Fibroblast of skin of left biceps (primary cell): ENCODE measurements at regions not wholly inside any gene's neighbourhood (a gene's known extent, or its start where the extent isn't known, plus 50 kb on each side); places are given as distances from the start of the nearest gene placed in this dataset.

ENCODE experiments used
- DNase-seq, 2 experiments: peaks; one replicate each; pipeline ENCODE4 v3.0.0-alpha.2; 2013; ENCODE audit warnings: low read depth in 2 of 2

DNA sequence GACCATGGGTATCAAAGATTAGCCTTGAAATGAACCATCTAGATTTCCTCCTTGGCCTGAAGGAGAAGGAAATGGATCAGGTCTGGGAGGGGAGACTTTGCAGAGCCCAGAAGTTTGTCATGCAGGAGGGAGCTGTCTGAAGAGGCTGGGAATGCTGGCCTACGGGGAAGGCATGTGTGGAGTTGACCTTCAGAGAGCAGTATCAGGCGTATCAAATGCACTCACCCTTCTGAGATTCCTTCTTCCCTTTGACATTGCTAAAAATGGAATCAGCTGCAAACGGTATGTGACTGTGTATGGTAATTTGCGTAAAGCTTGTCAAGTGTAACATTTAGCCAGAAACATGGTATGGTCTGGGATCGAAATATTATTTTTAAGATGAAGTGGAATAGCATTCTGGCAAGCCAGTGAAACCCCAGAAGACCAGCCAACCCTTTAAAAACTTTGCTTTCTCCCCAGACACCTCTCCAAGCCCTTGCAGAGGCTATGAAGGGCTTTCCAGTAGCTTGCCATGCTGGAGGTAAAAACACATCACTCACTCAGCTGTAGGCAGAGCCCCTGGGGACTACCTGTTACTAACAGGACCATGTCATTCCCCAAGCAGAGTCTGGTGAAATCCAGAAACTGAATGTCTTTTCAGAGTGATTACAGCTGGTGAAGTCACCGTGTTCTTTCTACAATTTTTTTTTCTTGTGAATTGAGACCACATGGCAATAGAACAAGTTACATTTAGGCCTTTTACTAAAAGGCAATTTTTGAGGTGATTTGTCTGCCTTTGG, 174.7 kb upstream of the SLC24A5 start:
- no peak for DNase-seq

DNA sequence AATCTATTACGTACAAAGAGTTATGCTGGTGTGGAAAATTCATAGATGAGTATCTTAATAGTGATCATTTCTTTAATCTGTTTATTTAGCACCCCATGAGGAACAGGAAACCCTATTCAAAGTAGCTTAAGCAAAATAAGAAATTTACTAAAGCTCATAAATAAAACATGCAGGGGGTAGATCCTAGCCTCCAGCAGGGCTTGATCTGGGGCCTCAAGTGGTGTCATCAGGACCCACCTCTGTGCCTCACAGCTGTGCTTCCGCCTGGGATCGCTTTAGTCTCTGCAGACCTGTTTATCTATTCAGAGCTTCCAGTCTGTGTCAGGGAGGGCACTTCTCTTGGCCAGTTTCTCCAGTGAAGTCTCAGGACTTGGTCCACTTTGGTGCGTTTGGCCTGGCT, 171.0 kb upstream of the SLC24A5 start:
- DNase-seq: no peak

DNA sequence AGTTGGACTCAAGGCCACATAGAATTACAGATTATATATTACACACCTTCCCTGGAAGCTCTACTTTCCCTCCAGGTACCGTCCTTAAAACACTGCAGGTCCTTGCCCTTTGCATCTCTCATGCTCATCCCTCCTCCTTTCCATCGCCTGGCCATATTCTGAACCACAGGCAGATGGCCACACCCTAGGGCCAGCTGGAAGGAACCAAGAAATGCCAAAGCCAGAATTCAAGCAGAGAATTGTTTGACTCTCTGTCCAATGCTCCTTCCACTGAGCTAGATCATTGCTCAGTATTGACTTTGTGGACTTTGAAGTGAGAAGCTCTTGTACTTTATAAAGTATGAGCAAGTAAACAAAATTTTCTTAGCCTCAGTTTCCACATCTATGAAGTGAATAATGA, 170.3 kb upstream of the SLC24A5 start:
- DNase-seq: no peak

DNA sequence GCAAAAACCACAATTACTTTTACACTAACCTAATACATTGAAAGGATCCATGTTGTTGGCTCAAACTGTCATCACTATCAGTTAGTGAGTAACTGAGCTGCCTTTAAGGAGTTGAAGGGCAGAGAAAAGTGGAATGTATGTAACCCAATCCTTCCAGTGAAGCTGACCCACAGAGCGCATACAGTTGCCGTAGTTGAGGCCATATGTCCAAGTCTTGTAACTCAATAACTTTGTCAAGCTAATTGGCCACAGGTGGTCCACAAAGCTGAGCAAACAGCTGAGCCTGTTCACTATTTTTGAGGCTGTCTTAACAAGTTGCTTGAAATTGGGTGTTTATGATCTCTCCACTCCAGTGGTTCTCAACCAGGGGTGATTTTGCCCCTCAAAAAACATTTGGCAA, 169.0 kb upstream of the SLC24A5 start:
- DNase-seq: no peak

DNA sequence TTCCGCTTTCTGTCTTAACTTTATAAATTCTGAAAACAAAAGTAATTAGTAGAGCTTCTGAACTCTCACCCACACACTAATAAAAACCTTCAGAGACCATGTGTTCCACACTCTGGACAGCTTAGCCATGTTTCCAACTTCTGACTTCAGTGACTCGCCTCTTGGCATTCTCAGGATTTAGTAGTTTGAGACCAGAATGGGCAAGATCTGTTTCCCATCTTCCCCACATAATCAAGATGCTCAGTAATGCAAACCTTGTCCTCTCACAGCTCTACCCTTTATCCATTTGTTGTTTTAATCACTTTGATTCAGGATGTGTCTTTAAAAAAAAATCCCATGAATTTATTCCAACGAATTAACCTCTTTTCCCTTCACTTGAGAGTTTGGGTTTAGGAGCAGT, 166.6 kb upstream of the SLC24A5 start:
- no peak for DNase-seq

DNA sequence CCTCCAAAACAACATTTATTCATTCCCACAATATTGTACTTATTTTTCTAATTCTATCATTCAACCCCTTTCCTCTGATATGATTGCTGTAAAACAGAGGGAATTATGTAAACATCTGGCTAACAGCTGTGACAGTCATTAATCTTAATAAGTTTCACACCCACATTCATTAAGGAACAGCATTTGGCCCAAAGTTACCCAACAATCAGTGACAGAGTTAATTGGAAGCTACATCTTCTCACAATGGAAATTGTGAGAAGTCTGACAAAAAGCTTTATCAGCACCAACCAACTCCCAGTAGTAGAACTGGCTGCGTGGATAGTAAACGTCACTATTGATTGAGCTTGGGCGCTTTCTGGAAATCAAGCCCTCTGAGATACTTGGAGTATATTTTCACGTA, 165.8 kb upstream of the SLC24A5 start:
- DNase-seq: no peak

DNA sequence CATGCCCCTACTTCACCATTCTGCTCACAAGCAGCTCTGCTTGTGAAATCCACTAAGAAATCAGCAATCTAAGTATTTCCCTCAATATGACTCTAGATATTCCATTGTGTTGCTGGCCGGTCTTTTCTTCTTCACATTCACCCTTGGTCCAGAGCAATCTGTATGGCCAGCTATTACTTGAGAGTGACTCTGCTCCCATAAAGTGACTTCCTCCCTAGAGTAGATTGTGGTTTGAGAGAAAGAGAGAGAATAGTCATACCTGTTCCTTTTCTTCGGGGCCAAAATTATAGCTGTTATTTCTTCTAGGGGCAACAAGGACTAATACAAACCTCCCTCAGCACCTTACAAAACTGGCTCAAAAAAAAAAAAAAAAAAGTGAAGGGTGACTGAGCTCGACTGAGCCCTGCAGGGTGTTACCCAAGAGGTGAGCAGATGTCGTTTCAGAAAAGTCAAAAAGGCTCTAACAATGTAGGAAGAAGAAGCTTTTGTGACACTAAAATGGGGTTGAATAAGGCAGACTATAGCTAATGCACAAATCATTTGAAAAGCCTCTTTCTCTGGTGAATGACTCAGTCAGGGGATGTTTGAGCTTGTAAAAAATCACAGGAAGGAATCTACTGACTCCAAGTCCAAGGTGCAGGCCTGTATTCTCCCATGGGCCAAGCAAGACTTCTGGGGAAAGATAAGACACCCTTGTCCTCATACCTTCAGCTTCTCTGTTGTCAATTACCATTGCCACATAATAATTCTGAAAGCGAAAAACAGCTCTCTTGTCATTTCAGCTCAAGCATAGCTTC, 161.0 kb upstream of the SLC24A5 start:
- DNase-seq: no peak

DNA sequence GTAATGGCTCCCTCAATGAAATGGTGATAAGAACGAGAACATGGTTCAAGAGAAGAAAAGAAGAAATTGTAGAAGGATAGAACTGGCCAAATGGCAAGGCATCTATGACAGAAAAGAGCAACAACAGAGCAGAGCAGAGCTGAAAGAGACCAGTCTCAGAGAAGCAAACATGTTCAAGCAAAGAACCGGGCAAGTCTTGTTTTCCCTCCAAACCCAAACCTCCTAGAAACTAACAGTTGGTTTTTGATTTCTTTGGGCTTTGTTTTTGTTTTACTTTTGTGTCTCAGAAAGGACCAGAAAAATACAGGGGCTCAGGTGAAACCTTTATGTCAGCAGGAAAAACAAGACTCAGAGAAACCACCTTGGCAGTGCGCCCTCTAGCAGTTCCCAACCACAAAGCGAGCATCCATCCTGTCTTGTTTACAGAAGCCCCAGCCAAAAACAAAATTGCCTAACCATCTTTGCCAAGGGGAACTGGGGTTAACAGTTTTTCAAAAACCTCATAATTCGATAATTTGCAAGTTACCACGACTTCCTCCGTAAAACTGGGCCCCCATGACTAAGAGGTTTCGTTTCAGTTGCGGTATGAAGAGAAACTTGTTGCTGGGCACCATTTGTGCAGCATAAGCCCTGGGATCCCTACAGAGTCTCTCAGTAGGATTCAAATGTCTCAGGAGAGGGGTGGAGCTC, 159.2 kb upstream of the SLC24A5 start:
- no peak for DNase-seq

DNA sequence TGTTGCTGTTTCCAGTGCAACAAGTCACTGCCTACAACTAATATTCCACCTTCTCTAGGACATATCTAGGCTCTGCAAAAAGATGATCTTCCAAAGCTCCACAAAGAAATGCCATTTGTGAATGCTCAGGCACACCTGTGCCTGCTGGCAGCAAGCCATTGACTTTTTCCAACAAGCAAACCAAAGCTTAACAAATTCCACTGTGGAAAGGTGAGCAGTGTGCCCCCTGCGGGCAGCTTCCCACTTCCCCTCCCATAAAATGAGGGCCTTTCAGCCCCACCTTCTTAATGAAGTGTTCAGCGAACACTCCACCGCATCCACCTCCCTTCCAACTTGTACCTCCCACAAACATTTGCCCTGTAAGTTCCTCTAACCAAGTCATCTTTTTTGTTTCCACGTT, 157.5 kb upstream of the SLC24A5 start:
- no peak for DNase-seq

DNA sequence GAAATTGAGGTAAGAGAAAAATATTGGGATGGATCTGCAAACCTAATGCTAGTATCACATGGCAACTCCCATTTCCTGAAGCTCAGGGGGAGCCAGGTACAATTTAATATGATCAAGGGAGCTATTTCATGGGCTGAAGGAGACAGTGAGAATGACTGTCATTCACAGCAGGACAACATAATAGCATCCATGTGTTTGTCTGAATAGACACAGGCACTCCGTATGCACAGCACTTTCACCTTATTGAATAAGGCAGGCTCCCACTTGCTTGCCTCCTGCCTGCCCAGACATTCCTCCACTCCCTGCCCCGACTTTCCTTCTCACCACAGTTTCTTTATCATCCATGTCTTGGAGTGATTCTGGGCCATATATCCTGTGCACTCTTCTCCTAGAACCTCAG, 156.6 kb upstream of the SLC24A5 start:
- DNase-seq: no peak

DNA sequence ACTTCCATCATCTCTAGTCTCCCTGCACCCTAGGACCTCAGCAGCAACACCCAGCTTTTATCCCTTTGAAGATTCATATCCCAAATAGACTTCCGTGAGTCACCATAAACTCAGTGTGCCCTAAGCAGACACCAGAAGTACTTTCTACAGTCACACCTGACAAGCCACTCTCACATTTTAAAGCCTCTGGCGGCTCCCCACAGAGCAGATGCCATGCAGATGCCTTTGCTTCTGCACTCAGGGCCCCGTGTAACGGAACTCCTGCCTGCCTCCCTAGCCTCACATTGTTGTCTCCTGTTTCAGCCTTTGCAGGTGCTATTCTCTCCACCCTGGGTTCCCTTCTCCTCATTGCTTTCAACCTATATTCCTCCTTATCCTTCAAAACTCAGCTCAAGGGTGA, 155.5 kb upstream of the SLC24A5 start:
- DNase-seq: no peak

DNA sequence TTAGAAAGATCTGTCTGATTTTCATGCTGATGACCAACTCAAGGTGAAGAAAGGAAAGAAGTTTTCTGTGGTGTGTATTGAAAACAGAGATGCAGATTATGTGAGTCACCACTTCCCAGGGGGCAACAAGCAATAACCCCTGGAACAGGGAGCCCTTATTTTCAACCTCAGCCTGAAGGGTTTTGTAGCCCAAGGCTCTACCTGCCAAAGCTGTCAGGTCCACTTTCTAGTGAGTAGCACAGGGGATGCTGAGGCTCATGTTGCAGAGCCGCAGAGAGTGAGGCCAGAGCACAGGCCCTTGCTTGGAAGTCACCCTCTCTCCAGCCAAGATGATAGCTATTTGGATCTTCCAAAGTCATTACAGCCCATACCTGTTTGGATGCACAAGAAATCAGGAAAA, 152.2 kb upstream of the SLC24A5 start:
- no peak for DNase-seq

DNA sequence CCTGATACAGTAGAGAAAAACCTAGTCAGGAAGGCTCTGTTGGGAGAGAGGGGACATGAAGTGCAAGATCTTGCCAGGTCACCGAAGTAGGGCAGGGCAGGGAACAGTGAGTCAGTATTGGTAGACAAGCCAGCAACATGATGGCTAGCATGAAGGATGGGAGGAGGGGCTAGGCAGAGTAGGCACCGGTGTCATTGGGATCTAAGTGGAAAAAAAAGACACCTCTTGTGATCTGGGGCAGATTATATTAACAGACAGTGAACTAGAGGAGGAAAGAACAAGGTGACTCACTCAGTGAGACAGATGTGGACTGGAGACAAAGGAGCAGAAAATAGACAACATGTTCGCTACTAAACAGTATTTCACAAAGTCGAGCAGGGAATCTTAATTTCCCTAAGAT, 149.2 kb upstream of the SLC24A5 start:
- DNase-seq: no peak

DNA sequence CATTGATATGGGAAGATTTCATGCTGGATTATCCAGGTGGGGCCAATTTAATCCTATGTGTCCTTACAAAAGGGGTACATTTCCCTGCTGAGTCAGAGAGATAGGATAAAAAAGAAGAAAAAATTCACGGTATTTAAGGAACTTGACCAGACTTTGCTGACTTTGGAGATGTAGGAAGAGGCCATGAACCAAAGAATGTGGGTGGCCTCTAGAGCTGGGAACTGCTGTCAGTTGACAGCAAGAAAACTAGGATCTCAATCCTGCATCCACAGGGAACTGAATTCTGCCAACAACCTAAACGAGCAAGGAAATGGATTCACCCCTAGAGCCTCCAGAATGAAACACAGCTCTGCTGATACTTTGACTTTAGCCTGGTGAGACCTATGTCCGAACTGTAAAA, 148.1 kb upstream of the SLC24A5 start:
- no peak for DNase-seq

DNA sequence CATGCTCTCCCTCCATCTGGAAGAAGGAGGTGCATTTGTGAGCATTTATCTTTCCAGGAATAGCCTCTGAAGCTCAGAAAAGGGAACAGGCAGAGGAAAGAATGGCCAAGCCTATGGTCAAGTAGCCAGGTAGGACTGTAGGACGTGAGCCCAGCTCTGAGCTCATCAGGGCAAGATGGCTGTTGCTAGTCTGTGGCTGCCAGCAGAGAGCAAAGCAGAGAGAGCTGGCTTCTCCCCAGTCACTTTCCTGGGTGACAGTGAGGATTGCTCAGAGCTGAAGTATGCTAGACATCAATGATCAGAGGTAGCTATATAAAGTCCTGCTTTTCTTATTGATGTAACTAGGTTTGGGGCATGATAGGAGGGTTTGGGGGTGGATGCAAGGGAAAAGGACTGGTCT, 146.1 kb upstream of the SLC24A5 start:
- no peak for DNase-seq

DNA sequence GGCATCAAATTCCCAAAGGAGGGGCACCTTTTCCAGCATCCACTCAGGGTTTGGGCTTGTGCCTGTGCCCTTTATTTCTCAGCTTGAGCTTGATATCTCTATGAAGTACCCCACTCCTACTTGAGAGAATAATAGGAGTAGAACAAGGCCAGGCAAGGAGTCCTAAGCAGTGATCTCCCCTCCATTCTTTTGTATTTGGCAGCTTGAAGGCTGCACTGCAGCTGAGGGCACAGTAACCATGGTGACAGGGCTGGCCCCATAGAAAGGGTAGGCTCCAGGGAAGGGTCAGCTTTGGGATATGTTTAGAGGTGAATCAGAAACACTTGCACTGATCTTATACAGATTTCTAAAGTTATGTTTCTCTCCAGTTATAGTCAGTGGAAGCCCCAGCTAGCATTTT, 145.4 kb upstream of the SLC24A5 start:
- no peak for DNase-seq

DNA sequence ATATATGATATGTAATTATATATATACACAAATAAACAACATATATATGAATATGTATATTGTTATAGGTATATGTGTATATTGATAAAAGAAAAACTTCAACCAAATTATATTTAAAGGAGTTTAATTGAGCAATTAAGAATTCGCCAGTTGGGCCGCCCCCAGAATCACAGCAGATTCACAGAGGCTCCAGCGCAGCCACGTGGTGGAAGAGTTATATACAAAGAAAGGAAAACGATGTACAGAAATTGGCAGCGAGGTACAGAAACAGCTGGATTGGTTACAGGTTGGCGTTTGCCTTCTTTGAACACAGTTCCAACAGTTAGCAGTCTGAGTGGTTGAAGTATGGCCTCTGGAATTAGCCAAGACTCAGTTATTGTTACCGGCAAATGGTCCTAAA, 137.3 kb upstream of the SLC24A5 start:
- DNase-seq: no peak

DNA sequence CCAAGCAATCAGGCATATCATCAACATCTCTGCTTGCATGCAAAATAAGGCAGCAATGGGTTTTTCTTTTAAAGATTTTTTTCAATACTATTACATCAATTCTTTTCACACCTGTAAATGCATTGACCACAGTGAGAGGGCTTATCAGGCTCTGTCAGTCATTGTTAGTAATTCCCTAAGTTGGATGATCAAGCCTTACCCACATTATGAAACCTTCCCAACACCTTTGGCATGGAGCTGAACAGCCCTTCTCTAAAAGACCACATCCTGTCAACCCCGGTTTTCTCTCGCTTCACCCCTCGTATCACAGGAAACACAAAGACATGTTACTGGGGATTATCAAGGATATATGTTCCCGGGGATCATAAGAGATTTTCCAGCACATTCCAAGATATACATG, 135.2 kb upstream of the SLC24A5 start:
- no peak for DNase-seq

DNA sequence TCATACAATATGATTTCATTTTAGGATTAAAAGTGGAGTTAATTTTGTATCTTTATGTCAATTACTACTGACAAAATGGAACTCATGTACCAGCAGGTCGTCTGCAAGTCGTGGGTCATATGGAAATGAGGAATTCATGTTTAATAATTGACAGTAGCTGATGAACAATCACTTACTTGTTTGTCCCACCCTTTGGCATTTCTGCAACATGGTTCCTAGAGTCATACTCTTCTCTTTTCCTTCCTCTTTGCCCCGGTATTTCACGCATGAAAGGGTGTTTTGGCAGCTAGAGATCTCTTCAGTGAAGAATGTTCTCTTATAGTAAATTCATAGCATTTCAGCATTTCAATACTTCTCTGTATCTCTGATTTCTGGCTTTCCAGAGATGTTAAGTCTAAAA, 133.3 kb upstream of the SLC24A5 start:
- DNase-seq: no peak

DNA sequence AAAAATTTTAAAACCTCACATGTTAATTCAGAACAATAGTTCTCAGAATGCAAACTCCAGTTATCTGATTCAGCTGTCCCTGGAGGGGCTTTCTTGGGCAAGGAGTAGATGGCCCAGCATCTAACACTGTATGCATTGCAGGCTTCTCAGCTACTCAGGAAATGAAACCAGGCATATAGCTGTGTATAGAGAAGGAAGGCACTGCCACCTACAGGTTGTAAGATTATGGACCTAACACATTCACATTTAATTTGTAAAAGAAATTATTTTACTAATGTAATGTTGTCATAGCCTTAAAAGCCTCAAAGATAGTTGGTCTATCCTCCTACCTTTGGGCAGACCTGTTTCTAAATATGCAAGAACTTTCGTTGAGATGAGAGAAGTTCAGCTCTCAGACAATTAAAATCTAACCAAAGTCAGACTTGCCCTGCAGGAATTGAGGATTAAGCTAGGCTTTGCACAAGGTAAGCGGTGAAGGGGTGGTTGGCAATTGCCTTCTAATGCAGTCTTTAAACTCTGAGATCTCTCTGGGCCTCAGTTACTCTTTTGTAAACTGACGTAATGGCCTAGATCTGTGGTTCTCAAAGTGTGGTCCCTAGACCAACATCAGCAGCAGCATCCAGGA, 132.8 kb upstream of the SLC24A5 start:
- DNase-seq: peak; percentile 38 to 42

DNA sequence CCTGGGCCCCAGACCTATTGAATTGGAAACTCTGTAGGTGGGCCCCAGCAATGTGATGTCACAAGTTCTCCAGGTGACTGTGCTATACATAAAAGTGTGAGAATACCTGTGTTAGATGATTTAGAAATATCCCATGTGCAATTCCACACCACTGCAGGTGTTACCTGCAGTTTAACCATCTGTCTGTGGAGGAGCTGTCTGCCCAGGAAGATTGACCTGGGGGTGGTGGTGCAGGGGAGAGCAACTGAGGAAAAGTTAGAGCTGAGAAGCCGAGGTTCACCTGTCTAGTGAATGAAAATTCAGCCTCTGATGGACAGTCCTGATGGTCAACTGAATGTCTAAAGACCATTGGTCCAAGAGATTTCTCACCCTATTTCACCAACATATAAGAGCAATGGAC, 132.2 kb upstream of the SLC24A5 start:
- DNase-seq: no peak

DNA sequence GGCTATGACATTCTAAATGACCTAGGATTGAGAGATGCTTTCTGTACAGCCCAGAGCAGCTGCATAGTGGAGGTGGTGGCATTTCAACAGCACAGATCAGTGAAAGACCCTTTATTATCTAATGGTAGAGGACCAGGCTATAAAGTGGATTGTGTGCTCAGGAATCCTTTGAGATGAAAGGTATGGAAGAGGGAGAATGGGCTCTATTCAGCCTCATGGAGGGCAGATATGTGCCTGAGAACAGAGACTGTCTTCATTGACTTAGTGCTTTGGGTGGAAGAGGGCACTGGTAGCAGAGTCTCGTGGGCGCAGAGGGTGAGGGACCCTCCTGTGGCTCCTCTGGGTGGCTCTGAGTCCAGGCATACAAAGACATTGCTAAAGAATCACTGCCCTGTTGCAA, 130.0 kb upstream of the SLC24A5 start:
- DNase-seq: no peak
